ENCODE measurements at regions not wholly inside any gene's neighbourhood (a gene's known extent, or its start where the extent isn't known, plus 50 kb on each side); places are given as distances from the start of the nearest gene placed in this dataset.
A peak's percentile ranks its signal among the peaks of the same experiment; 100 is the strongest.

GRCh38 chr4:53711926-53712325 is 120.6 kb upstream of the LNX1 start:
- H3K36me3 ChIP-seq (ENCODE audit: control insufficient read depth in 2 of 2, insufficient read depth in 2 of 2, low read length in 1 of 2): no peaks in the 10 kb centered on the region
- no peaks in the 10 kb centered on the region for H3K4me1 ChIP-seq (ENCODE audit: control insufficient read depth in 2 of 2, insufficient read depth in 2 of 2, low read length in 1 of 2)
- H3K4me3 ChIP-seq (ENCODE audit: low read depth in 1 of 2, low read length in 2 of 2): no peak overlapping the region
- no peak overlapping the region for H3K27ac ChIP-seq (ENCODE audit: low read depth in 2 of 2, low read length in 1 of 2)
- H3K27me3 ChIP-seq (ENCODE audit: control insufficient read depth in 1 of 2, insufficient read depth in 2 of 2, low read length in 2 of 2): no peaks in the 10 kb centered on the region
- 58 to 59% methylated on average over 2 of the region's 2 CpGs for WGBS, 2 donors
- H3K9me3 ChIP-seq (ENCODE audit: control insufficient read depth in 2 of 2, insufficient read depth in 1 of 2, low read depth in 1 of 2, low read length in 1 of 2): no peaks in the 10 kb centered on the region

- 97 to 100% methylated on average over 1 of the region's 1 CpG for WGBS, 2 donors
- no peak overlapping the region for H3K4me3 ChIP-seq (ENCODE audit: low read depth in 1 of 2, low read length in 2 of 2)
- no peak overlapping the region for H3K27ac ChIP-seq (ENCODE audit: low read depth in 2 of 2, low read length in 1 of 2)
- H3K36me3 ChIP-seq (ENCODE audit: control insufficient read depth in 2 of 2, insufficient read depth in 2 of 2, low read length in 1 of 2): no peaks in the 10 kb centered on the region
- no peaks in the 10 kb centered on the region for H3K4me1 ChIP-seq (ENCODE audit: control insufficient read depth in 2 of 2, insufficient read depth in 2 of 2, low read length in 1 of 2)
- no peaks in the 10 kb centered on the region for H3K27me3 ChIP-seq (ENCODE audit: control insufficient read depth in 1 of 2, insufficient read depth in 2 of 2, low read length in 2 of 2)
- no peaks in the 10 kb centered on the region for H3K9me3 ChIP-seq (ENCODE audit: control insufficient read depth in 2 of 2, insufficient read depth in 1 of 2, low read depth in 1 of 2, low read length in 1 of 2)
These were observed 118.4 kb upstream of the LNX1 start for GRCh38 chr4:53709693-53710092.

- Histone ChIP-seq H3K27me3 (ENCODE audit: control insufficient read depth in 1 of 2, insufficient read depth in 2 of 2, low read length in 2 of 2) (no peaks in the 10 kb centered on the region), H3K27ac (ENCODE audit: low read depth in 2 of 2, low read length in 1 of 2) (no peak overlapping the region), H3K4me1 (ENCODE audit: control insufficient read depth in 2 of 2, insufficient read depth in 2 of 2, low read length in 1 of 2) (peaks cover 3 to 4% of the 10 kb centered on the region in 2 donors), H3K9me3 (ENCODE audit: control insufficient read depth in 2 of 2, insufficient read depth in 1 of 2, low read depth in 1 of 2, low read length in 1 of 2) (no peaks in the 10 kb centered on the region), H3K4me3 (ENCODE audit: low read depth in 1 of 2, low read length in 2 of 2) (no peak overlapping the region), H3K36me3 (ENCODE audit: control insufficient read depth in 2 of 2, insufficient read depth in 2 of 2, low read length in 1 of 2) (no peaks in the 10 kb centered on the region)
- 83 to 91% methylated on average over 2 of the region's 2 CpGs for WGBS, 2 donors
These were observed 116.2 kb upstream of the LNX1 start for GRCh38 chr4:53707491-53707890.

- H3K36me3 ChIP-seq (ENCODE audit: control insufficient read depth in 2 of 2, insufficient read depth in 2 of 2, low read length in 1 of 2): no peaks in the 10 kb centered on the region
- no peak overlapping the region for H3K4me3 ChIP-seq (ENCODE audit: low read depth in 1 of 2, low read length in 2 of 2)
- peaks cover 6% of the 10 kb centered on the region in 2 donors for H3K4me1 ChIP-seq (ENCODE audit: control insufficient read depth in 2 of 2, insufficient read depth in 2 of 2, low read length in 1 of 2)
- H3K9me3 ChIP-seq (ENCODE audit: control insufficient read depth in 2 of 2, insufficient read depth in 1 of 2, low read depth in 1 of 2, low read length in 1 of 2): no peaks in the 10 kb centered on the region
- no peaks in the 10 kb centered on the region for H3K27me3 ChIP-seq (ENCODE audit: control insufficient read depth in 1 of 2, insufficient read depth in 2 of 2, low read length in 2 of 2)
- no peak overlapping the region for H3K27ac ChIP-seq (ENCODE audit: low read depth in 2 of 2, low read length in 1 of 2)
- 67 to 70% methylated on average over 8 of the region's 8 CpGs for WGBS, 2 donors
These were observed 115.2 kb upstream of the LNX1 start for GRCh38 chr4:53706422-53707032.

GRCh38 chr4:53705972-53706371 is 114.7 kb upstream of the LNX1 start:
- 53 to 54% methylated on average over 4 of the region's 4 CpGs for WGBS, 2 donors
- Histone ChIP-seq H3K9me3 (ENCODE audit: control insufficient read depth in 2 of 2, insufficient read depth in 1 of 2, low read depth in 1 of 2, low read length in 1 of 2) (no peaks in the 10 kb centered on the region), H3K27ac (ENCODE audit: low read depth in 2 of 2, low read length in 1 of 2) (no peak overlapping the region)

GRCh38 chr4:53705151-53705764 is 114.0 kb upstream of the LNX1 start:
- 77 to 82% methylated on average over 3 of the region's 3 CpGs for WGBS, 2 donors
- Histone ChIP-seq H3K4me1 (ENCODE audit: control insufficient read depth in 2 of 2, insufficient read depth in 2 of 2, low read length in 1 of 2) (peaks cover 6% of the 10 kb centered on the region in 2 donors), H3K36me3 (ENCODE audit: control insufficient read depth in 2 of 2, insufficient read depth in 2 of 2, low read length in 1 of 2) (no peaks in the 10 kb centered on the region), H3K9me3 (ENCODE audit: control insufficient read depth in 2 of 2, insufficient read depth in 1 of 2, low read depth in 1 of 2, low read length in 1 of 2) (no peaks in the 10 kb centered on the region), H3K27ac (ENCODE audit: low read depth in 2 of 2, low read length in 1 of 2) (no peak overlapping the region), H3K27me3 (ENCODE audit: control insufficient read depth in 1 of 2, insufficient read depth in 2 of 2, low read length in 2 of 2) (no peaks in the 10 kb centered on the region), H3K4me3 (ENCODE audit: low read depth in 1 of 2, low read length in 2 of 2) (no peak overlapping the region)

More at GRCh38 chr4:53705972-53706371, 114.7 kb upstream of the LNX1 start:
- no peak overlapping the region for H3K4me3 ChIP-seq (ENCODE audit: low read depth in 1 of 2, low read length in 2 of 2)
- peaks cover 6% of the 10 kb centered on the region in 2 donors for H3K4me1 ChIP-seq (ENCODE audit: control insufficient read depth in 2 of 2, insufficient read depth in 2 of 2, low read length in 1 of 2)
- no peaks in the 10 kb centered on the region for H3K36me3 ChIP-seq (ENCODE audit: control insufficient read depth in 2 of 2, insufficient read depth in 2 of 2, low read length in 1 of 2)
- no peaks in the 10 kb centered on the region for H3K27me3 ChIP-seq (ENCODE audit: control insufficient read depth in 1 of 2, insufficient read depth in 2 of 2, low read length in 2 of 2)

- Histone ChIP-seq H3K27ac (ENCODE audit: low read depth in 2 of 2, low read length in 1 of 2) (no peak overlapping the region), H3K27me3 (ENCODE audit: control insufficient read depth in 1 of 2, insufficient read depth in 2 of 2, low read length in 2 of 2) (no peaks in the 10 kb centered on the region), H3K4me3 (ENCODE audit: low read depth in 1 of 2, low read length in 2 of 2) (no peak overlapping the region), H3K36me3 (ENCODE audit: control insufficient read depth in 2 of 2, insufficient read depth in 2 of 2, low read length in 1 of 2) (no peaks in the 10 kb centered on the region), H3K9me3 (ENCODE audit: control insufficient read depth in 2 of 2, insufficient read depth in 1 of 2, low read depth in 1 of 2, low read length in 1 of 2) (no peaks in the 10 kb centered on the region), H3K4me1 (ENCODE audit: control insufficient read depth in 2 of 2, insufficient read depth in 2 of 2, low read length in 1 of 2) (peaks cover 6% of the 10 kb centered on the region in 2 donors)
- WGBS, 2 donors: 88 to 92% methylated on average over 2 of the region's 2 CpGs
These were observed 113.0 kb upstream of the LNX1 start for GRCh38 chr4:53704329-53704728.

- Histone ChIP-seq H3K36me3 (ENCODE audit: control insufficient read depth in 2 of 2, insufficient read depth in 2 of 2, low read length in 1 of 2) (no peaks in the 10 kb centered on the region), H3K4me1 (ENCODE audit: control insufficient read depth in 2 of 2, insufficient read depth in 2 of 2, low read length in 1 of 2) (peaks cover 6% of the 10 kb centered on the region in 2 donors), H3K27me3 (ENCODE audit: control insufficient read depth in 1 of 2, insufficient read depth in 2 of 2, low read length in 2 of 2) (no peaks in the 10 kb centered on the region), H3K4me3 (ENCODE audit: low read depth in 1 of 2, low read length in 2 of 2) (no peak overlapping the region), H3K9me3 (ENCODE audit: control insufficient read depth in 2 of 2, insufficient read depth in 1 of 2, low read depth in 1 of 2, low read length in 1 of 2) (no peaks in the 10 kb centered on the region), H3K27ac (ENCODE audit: low read depth in 2 of 2, low read length in 1 of 2) (peak overlapping the region; percentile 8 to 20)
- WGBS, 2 donors: 67 to 73% methylated on average over 7 of the region's 7 CpGs
These were observed 112.0 kb upstream of the LNX1 start for GRCh38 chr4:53703267-53703655.

- no peaks in the 10 kb centered on the region for H3K9me3 ChIP-seq (ENCODE audit: control insufficient read depth in 2 of 2, insufficient read depth in 1 of 2, low read depth in 1 of 2, low read length in 1 of 2)
- peak overlapping the region; percentile 1 to 24 for H3K4me3 ChIP-seq (ENCODE audit: low read depth in 1 of 2, low read length in 2 of 2)
- WGBS, 2 donors: 12 to 17% methylated on average over 23 to 24 of the region's 24 CpGs
- no peaks in the 10 kb centered on the region for H3K36me3 ChIP-seq (ENCODE audit: control insufficient read depth in 2 of 2, insufficient read depth in 2 of 2, low read length in 1 of 2)
- H3K4me1 ChIP-seq (ENCODE audit: control insufficient read depth in 2 of 2, insufficient read depth in 2 of 2, low read length in 1 of 2): peaks cover 6% of the 10 kb centered on the region in 2 donors
- H3K27me3 ChIP-seq (ENCODE audit: control insufficient read depth in 1 of 2, insufficient read depth in 2 of 2, low read length in 2 of 2): no peaks in the 10 kb centered on the region
- peak overlapping the region; percentile 35 to 78 for H3K27ac ChIP-seq (ENCODE audit: low read depth in 2 of 2, low read length in 1 of 2)
These were observed 111.3 kb upstream of the LNX1 start for GRCh38 chr4:53702334-53703266.
